HG02840 (cell line): ENCODE measurements at regions not wholly inside any gene's neighbourhood (a gene's known extent, or its start where the extent isn't known, plus 50 kb on each side); places are given as distances from the start of the nearest gene placed in this dataset.

Experiments
- ATAC-seq: cut with Tn5 transposase; IDR thresholded peaks from one replicate; pipeline ENCODE4 v1.9.1; 2021; ENCODE audit warnings: mild to moderate bottlenecking, moderate library complexity, moderate number of reproducible peaks; ENCODE audit not compliant: unreplicated experiment, low FRiP score

DNA sequence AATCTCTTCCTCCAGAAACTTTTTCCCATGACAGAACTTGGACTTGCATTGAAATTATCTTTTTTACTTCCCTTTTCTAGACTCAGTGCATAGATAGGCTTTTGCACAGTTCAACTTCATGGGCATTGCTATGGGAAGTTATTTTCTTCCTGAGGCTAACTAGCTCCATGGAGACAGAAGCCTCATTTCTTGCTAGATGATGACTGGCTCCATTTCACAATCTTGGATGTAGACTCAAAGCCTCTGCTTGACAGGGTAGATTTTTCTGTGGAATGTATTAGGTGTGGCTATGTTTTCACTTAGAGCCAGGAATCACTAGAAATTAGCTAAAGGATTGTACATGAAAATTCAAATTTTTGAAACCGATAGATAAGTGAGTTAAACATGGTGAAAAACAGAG lies 884.1 kb upstream of the MGAT4C start:
- ATAC-seq = no peak

DNA sequence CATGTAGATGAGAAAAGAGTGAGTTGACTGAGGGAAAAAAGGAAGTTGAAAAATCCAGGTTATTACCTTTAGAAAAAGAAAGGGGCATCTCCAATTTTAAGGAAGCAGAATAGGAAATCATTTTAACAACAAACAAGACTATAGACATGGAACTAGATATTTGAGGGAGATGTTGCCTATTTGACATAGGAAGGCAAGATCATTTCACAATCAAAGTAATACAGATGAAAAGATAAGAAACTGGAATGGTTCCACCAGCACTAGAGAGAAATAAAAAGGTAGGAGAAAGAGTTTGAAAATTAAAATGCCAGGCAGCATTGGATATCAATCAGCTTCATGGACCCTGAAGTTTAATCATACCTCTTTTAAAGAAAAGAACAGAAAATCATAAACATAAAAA lies 881.0 kb upstream of the MGAT4C start:
- no peak for ATAC-seq

DNA sequence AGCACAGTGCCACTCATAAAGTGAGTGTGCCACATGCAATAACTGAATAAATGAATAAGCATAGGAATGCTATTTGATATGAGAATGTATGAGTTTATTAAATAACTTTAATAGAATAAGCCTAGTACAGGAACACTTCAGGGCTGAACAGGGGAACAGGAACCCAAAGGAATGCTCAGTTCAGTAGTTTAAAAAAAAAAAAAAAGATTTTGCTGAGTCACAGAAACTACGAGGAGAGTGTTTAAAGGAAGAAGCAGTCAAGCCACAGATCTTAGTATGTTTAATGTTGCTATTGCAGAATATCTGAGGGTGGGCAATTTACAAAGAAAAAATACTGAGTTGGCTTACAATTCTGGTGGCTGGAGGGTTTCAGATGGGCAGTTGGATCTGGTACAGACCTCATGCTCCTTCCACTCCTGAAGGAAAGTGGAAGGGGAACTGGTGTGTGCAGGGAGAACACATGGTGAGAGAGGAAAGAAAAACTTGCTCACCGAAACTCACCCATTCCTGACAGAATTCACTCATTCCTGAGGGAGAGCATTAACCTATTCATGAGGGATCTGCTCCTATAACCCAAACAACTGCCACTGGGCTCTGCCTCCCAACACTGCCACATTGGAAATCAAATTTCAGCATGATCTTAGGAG lies 880.3 kb upstream of the MGAT4C start:
- no peak for ATAC-seq

DNA sequence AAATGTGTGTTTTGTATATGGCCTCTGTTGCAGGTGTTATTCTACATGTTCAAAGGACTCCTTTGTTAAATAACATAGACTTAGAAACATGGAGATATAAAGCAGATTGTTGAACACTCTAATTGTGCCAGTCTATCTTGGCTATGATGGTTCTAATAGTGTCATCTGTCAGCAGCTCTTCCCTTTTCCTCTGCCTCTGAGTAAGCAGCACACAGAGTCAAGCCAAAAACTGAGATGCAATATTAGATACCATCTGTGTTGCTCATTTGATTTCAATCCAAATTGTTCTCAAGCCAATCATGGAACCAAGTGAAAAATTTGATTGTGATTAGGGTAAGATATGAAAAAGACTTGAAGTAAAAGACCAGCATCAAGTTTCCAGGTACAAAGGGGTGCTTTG lies 871.1 kb upstream of the MGAT4C start:
- ATAC-seq = no peak

DNA sequence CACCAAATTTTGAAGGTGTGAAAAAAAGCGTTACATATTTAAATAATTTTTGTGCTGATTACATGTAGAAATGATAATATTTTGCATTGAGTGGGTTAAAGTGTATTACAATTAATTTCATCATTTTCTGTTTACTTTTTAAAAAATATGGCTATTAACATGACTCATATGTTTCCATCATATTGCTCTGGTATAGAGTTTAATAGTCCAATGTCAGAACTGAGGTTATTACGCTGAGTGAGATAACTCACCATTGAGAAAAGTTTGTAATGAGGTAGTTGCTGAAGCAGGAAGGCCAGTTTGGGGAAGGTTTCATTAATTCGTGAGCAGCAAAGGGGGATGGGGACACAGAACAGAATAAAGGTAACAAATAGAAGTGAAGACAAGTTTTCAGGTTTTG lies 865.7 kb upstream of the MGAT4C start:
- ATAC-seq = no peak

DNA sequence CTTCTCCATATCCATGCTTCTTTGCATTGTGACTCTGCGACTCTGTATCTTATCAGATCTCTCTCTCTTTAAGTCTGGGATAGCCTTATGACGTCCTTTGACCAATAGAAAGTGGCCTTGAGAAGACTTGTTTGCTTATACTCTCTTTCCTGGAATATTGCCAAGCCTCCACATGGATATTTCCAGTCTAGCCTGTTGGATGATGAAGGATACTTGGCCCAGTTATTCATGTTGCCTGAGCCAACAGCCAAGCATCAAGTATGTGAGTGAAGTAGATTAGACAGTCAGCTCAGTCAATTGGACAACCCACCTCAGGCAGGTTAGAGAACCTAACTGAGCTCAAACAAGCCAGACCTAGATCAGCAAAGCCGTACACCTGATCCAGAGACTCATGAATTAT lies 864.2 kb upstream of the MGAT4C start:
- no peak for ATAC-seq

DNA sequence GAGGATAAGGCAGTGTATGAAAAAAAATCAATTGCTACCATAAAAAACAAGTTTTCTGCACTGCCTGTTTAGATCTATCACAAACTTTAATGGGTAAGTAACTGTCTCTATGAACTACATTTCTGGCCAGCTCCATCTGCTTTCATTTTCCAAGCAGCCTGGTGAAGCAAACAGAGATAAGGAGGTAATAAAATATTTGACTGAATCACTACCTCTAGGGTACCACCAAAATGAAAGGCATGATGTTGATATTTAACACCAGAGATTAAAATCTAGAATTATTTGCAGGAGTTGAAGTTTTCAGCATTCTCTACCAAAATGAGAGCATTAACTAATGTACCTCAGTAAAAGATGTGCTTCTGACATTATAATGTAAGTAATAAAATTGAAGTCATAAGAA lies 863.5 kb upstream of the MGAT4C start:
- ATAC-seq = no peak

DNA sequence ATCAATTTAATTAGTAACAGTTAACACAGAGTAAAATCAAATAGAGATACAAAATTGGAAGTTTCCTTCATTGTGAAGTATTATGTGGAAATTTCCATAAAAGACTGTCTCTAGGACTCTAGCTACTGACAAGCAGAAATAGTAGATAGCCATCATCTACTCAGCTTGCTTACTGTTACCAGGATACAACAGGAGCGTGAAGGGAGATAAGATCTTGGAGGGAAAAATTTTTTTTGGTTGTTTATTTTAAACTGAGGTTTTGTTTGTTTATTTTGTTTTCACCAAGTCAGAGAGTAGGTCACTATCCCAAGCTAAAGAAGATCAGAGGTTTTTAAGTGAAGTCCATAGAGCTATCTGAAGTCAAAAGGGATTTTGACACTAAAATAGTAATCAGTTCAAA lies 861.3 kb upstream of the MGAT4C start:
- no peak for ATAC-seq

DNA sequence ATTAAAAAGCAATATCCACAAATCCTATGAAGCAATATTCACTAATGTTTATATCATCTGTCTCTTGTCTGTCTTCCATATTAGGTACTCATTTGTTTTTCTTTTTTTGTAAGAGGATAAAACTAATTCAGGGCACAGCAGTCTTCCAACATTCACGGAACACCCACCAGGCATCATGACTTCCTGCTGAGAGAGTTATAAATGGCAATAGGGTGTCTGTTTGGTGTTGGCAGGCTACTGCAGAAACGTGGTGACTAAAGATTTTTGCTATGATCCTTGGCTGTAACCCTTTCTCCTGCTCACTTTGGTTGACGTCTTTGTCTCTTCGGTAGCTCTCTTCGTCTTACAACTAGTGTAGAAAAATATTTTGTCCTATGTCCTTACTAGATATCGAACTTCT lies 860.6 kb upstream of the MGAT4C start:
- no peak for ATAC-seq

DNA sequence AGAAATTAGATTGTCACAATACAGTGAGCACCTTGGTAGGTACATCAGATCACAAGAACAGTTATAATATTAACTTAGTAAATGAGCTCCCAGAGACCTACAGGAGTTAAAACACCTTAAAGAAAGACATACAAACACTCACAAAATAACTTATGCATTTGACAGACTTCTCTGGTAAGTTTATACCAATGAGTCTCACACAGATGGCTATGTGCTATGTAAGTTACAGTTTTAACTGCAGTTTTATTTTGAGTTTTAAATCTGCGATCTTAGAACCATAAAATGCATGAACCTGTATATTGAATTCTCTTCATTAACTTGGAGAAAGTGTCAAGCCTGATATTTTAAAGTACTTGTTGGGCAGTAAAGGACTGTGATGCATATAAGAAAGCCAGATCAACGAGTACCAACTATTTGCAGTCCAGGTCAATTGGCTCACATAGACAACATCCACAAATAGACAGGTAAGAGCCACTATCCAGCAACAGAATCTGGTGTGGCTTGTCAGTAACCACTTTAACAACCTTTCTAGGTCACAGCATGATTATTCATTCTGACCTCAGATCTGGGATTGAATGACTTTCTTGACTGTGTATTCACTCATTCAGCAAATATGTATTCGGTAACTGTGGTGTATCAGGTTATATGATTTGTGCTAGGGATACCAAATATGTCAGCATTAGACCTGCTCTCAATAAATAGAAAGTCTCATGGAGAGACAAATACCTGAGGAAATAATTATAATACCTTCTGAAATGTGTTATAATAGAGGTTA lies 856.6 kb upstream of the MGAT4C start:
- no peak for ATAC-seq

DNA sequence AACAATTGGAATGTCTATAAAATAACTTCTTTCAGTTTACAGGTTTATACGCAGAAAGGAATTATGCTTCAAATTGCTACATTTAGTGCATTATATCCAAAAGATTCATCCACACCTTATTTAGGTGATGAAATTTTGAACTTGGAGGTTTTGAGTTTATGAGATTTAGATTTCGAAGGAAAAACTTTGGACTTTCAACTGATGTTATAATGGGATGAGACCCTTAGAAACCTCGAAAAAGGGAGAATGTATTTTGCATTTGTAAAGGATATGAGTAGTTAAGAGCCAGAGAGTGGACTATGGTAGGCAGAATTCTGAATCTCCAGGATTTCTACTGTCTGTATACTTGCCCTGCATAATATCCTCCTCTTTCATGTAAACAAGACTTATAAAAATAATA lies 851.6 kb upstream of the MGAT4C start:
- ATAC-seq = no peak

DNA sequence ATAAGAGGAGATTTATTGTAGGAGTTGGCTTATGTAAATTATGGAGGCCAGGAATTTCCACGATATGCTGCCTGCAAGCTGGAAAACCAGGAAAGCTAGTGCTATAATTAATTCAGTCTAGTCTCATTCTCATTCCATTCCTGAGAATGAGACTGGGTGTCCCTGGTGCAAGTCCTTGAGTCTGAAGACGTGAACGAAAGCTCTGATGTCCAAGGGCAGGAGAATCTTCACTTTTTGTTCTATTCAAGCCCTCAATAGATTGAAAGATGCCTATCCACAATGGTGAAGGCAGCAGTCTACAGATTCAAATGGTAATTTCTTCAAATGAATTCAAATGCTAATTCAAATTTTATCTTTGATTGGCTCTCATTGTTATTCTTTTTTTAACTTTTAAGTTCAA lies 851.1 kb upstream of the MGAT4C start:
- ATAC-seq = no peak

DNA sequence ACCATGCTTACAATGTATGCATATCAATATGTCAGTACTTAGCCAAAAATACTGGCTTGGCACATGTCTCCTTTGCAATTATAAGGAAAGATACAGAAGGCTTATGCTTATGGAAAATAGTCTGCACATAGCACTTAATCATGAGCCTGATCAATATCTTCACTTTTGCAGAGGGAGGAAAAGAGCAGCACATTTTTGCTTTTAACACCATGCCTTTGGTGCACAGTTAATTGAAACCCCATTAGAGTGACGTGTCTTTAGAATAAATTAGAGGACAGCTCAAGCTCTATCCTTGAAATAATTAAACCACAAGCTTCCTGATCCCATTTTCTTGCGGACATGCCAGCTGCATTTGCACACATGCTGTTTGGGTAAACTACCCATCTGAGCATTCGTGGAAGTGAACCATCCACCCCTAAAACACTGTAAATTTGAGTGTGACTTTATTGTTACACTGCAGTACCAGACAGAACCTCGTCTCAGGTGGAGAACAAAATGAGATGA lies 839.9 kb upstream of the MGAT4C start:
- ATAC-seq = no peak

DNA sequence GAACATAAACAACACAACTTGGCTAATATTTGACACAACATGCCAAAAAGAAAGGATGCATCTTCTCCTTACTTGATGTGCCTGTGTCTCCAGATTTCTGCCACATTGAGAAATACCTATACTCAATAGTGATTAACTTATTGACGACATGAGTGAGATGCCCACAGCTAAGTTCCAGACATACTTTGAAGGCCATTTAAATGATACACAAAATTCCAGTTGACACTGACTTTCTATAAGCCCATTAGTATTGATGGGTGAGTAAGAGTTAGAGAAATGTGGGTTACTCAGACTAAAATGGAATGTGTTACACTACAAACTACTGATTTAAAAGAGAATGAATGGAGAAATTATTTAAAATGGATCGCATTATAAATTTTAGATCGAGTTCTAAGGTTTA lies 838.2 kb upstream of the MGAT4C start:
- no peak for ATAC-seq

DNA sequence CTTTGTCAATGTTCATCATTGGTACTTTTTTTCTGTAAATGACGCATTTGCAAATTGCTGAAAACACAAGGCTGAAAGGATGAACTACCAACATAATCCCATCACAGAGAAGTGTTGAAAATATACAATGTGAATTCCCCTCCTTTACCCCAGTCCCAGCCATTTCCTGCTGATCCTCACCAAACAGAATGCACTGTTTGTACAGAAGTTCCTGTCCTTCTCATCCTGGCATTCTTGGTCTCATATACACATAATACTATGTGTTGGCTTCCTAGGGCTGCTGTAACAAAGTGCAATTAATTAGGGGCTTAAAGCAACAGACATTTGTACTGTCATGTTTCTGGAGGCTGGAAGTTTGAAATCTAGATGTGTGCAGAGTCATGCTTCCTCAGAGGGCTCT lies 836.2 kb upstream of the MGAT4C start:
- no peak for ATAC-seq

DNA sequence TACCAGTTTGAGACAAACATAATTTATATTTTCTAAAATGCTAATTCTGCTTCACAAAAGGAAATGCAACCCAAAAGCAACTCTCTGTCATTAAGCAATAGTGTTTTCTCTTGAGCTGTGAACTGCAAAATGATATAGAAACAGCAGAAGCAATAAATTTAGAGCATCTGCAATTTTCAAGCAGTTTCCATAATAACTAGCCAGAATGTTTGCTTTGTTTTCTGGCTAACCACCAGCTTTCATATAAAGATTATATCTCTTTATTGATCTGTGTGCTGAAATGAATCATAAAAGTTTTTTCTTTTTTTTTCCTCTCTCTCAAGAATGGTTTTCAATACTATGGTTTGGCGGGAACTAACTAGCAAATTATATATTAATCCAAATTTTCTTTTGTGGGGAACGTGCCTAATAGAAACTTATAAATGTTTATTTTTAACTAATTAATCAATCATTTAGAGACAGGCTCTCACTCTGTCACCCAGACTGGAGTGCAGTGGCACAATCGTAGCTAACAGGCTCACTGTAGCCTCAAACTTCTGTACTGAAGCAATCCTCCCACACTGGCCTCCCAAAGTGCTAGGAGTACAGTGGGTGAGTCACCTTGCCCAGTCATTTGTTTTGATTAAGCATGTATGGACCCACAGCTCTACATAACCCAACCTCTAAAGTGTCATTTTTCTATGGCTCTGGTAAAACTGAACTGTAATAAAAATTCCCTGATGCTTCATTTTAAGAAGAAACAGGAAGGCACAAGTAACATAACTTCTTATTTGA lies 830.1 kb upstream of the MGAT4C start:
- no peak for ATAC-seq

DNA sequence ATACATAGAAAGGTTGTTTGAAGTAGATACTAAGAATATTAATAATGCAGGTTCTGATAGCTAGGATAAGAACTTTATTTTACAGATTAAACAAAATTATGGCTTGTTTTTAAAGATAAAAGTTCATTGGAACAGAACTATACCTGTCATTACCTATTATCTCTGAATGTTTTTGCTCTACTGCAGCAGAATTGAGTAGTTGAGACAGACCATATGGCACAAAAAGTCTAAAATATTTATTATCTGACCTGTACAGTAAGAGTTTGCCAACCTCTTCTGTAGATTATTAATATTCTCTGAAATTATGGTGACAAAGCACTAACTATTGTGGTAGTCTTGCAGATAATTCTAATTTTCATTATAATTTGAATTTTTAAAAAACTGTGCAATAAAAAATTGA lies 829.1 kb upstream of the MGAT4C start:
- ATAC-seq = no peak

DNA sequence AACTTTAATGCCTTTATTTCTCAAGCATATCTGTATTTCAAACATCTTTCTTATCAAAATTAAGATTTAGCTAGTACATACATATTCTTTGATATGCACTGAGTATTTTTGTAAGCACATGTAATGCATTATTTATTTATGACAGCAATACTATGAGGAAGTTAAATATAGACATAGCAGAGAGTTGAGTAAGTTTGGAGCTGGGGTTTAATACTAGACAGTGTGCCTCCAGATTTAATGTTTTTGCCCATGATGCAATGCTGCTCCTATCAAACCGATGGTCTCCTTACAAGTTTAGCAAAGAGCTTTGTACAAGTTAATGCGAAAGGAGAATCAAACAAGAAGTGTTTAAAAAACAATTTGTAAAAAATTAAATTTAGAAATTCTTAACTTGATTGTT lies 826.6 kb upstream of the MGAT4C start:
- ATAC-seq = no peak

DNA sequence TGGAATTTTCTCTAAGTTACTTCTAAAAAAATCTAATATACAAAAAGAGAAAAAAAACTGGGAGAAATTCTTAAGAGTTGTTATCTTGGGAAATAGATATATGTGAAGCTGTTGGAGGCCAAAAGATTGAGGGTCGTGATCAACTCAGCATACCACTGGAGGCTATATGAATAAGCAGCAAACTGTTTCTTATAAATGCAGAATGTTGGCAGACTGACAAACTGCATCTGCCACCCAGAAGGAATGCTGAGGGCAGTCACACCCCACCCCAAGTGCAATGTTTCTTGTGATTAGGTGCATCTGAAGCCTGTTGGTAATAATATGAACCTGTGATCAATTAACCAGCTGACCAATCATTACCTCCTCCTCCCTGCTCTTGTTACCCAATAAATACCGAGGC lies 818.6 kb upstream of the MGAT4C start:
- no peak for ATAC-seq

DNA sequence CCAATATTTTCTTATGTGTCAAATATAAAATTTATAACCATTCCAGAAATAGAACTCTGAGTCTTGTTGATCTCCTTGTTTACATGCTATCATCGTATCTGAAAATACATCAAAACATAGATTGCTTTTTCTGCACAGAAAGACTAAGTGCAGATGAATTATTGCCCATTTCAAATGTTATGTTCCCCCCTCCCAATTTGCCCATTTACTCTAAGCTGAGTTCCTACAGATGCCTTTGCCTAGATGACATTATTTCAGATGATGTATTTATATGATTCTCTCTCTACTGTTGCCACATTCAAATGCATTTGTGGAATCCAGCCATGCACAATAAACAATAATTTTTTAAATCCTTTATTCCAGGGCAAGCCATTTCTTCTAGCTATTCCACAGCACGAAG lies 810.1 kb upstream of the MGAT4C start:
- no peak for ATAC-seq

DNA sequence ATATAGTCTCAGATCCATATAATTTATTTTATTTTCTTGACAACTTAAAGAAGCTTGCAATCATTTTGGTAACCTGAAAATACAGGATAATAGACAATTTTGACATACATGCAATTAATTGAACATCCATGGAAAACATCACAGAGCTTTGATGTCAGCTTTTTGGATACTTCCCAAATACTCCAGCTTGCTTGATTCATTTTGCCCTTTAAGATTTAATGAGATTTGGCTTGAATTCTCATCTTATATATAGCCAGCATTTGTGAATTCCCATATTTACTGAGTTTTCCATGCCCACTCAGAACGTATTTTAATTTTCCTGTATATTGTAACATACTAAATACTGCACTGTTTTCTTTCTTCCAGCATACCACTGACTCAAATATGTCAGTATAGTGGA lies 803.0 kb upstream of the MGAT4C start:
- no peak for ATAC-seq

DNA sequence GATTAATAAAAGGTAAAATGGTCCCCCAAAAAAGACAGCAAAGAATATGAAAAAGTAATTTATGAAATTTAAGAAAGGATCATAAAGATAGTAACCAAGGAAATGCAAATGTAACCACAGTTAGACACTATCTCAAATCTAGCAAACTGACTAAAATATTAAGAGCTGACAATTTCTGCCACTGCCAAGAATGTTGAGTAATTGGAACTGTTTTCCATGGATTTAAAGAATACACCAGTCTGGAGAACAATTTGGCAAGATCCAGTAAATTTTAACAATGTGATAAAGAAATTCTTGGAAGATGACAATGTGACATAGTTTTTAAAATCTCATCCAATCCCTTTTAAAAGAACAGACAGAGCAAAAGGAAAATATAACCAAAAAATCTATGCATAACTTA lies 798.0 kb upstream of the MGAT4C start:
- ATAC-seq = no peak
